Keratinocyte (primary cell): ENCODE measurements at regions not wholly inside any gene's neighbourhood (a gene's known extent, or its start where the extent isn't known, plus 50 kb on each side); places are given as distances from the start of the nearest gene placed in this dataset.

Source experiments
- DNase-seq: peaks from one replicate; pipeline ENCODE4 v3.0.0-alpha.2; 2011; ENCODE audit warnings: low read depth, missing footprints, low spot score
- FAIRE-seq: peaks from 2 replicates; lab custom pipeline; 2011; peaks lifted over from hg19 to GRCh38; lab: Jason Lieb, UNC
- H2AFZ ChIP-seq: 2 replicates; pipeline ENCODE4 v1.6.0; 2012; ENCODE audit warnings: low read length, control low read depth, inconsistent platforms; ENCODE audit not compliant: control insufficient read depth
- H3K27ac ChIP-seq: 2 replicates; pipeline ENCODE4 v1.5.1; 2011; ENCODE audit warnings: low read length; ENCODE audit not compliant: control insufficient read depth, insufficient read depth
- H3K27me3 ChIP-seq: 3 replicates; pipeline ENCODE4 v1.6.0; 2011; ENCODE audit warnings: low read length; ENCODE audit not compliant: control insufficient read depth, insufficient read depth; ENCODE audit errors: extremely low read depth
- H3K36me3 ChIP-seq, 2 experiments: 2 replicates in 1 of 2; 3 replicates in 1 of 2; pipeline ENCODE4 v1.5.1; 2011; ENCODE audit warnings: low read length in 2 of 2, mild to moderate bottlenecking in 1 of 2; ENCODE audit not compliant: control insufficient read depth in 2 of 2, insufficient read depth in 2 of 2; ENCODE audit errors: extremely low read depth in 1 of 2
- H3K4me1 ChIP-seq: 3 replicates; pipeline ENCODE4 v1.5.1; 2011; ENCODE audit warnings: low read length; ENCODE audit not compliant: control insufficient read depth, insufficient read depth; ENCODE audit errors: extremely low read depth
- H3K4me2 ChIP-seq: 3 replicates; pipeline ENCODE4 v1.6.0; 2011; ENCODE audit warnings: low read depth, low read length; ENCODE audit not compliant: control insufficient read depth, insufficient read depth; ENCODE audit errors: extremely low read depth
- H3K4me3 ChIP-seq, 3 experiments: fragments of 200-600 bp in 1 of 3; sonication (generic) in 1 of 3; 2 replicates in 2 of 3; 3 replicates in 1 of 3; pipeline ENCODE4 v1.5.1; 2011 to 2016; ENCODE audit warnings: low read length in 3 of 3, mild to moderate bottlenecking in 3 of 3, control low read depth in 2 of 3, inconsistent platforms in 1 of 3, low read depth in 1 of 3, mixed read lengths in 1 of 3, mixed run types in 1 of 3, moderate library complexity in 1 of 3; ENCODE audit not compliant: control insufficient read depth in 2 of 3, insufficient read depth in 2 of 3; ENCODE audit errors: extremely low read depth in 1 of 3
- H3K79me2 ChIP-seq: 2 replicates; pipeline ENCODE4 v1.6.0; 2012; ENCODE audit warnings: low read length; ENCODE audit not compliant: control insufficient read depth, insufficient read depth
- H3K9ac ChIP-seq: 3 replicates; pipeline ENCODE4 v1.6.0; 2011; ENCODE audit warnings: low read length; ENCODE audit not compliant: control insufficient read depth, insufficient read depth; ENCODE audit errors: extremely low read depth
- H3K9me1 ChIP-seq: 3 replicates; pipeline ENCODE4 v1.6.0; 2011; ENCODE audit warnings: low read length; ENCODE audit not compliant: control insufficient read depth, insufficient read depth; ENCODE audit errors: extremely low read depth
- H3K9me3 ChIP-seq: 2 replicates; pipeline ENCODE4 v1.5.1; 2012; ENCODE audit warnings: low read depth, low read length; ENCODE audit not compliant: control insufficient read depth
- H4K20me1 ChIP-seq: 3 replicates; pipeline ENCODE4 v1.6.0; 2011; ENCODE audit warnings: low read length; ENCODE audit not compliant: control insufficient read depth, insufficient read depth; ENCODE audit errors: extremely low read depth
- CTCF ChIP-seq, 3 experiments: IDR thresholded peaks in 1 of 3; conservative IDR thresholded peaks in 1 of 3; optimal IDR thresholded peaks in 1 of 3; 2 replicates in 2 of 3; 3 replicates in 1 of 3; pipeline versions ENCODE3 to v1.5.1; 2011; ENCODE audit warnings: low read length in 3 of 3, mild to moderate bottlenecking in 3 of 3, moderate library complexity in 2 of 3, control low read depth in 1 of 3, inconsistent platforms in 1 of 3; ENCODE audit not compliant: insufficient read depth in 2 of 3; ENCODE audit errors: extremely low read depth in 1 of 3
- EZH2 ChIP-seq: IDR thresholded peaks from one replicate; pipeline ENCODE4 v1.6.1; 2012; ENCODE audit warnings: inconsistent platforms, mild to moderate bottlenecking, low read length, moderate library complexity
- dilution Hi-C: fragments of 300-500 bp; cut with MboI; formaldehyde crosslinking; loops from one replicate; pipeline ENCODE4 v1.7.0; 2020; ENCODE audit warnings: low sequenced_read_pairs; ENCODE audit not compliant: extremely low pct_ligation_motif_present

GRCh38 chr1:244948416-244948815, 84.1 kb upstream of the HNRNPU start:
- dilution Hi-C loops = no loop called here
- Histone ChIP-seq H2AFZ (no peak overlapping the region), H3K36me3 (no peaks in the 10 kb centered on the region), H3K4me2 (no peak overlapping the region), H3K9me3 (no peaks in the 10 kb centered on the region), H3K9ac (no peak overlapping the region), H3K4me3 (no peak overlapping the region), H3K4me1 (peaks cover 5% of the 10 kb centered on the region), H3K27ac (no peak overlapping the region), H4K20me1 (no peaks in the 10 kb centered on the region), H3K27me3 (no peaks in the 10 kb centered on the region), H3K9me1 (no peaks in the 10 kb centered on the region), H3K79me2 (no peaks in the 10 kb centered on the region)
- FAIRE-seq = no peak
- no peak for DNase-seq
- TF ChIP-seq CTCF (optimal IDR thresholded peaks at IDR 0.05 in 1 of 3, IDR thresholded peaks at IDR 0.05 in 1 of 3, conservative IDR thresholded peaks at IDR 0.05 in 1 of 3; ENCODE audit: extremely low read depth in 1 of 3, insufficient read depth in 2 of 3, low read length in 3 of 3) (no peak), EZH2 (no peak)

GRCh38 chr1:244945109-244945671, 80.8 kb upstream of the HNRNPU start:
- Histone ChIP-seq H3K4me2 (no peak overlapping the region), H3K79me2 (no peaks in the 10 kb centered on the region), H3K4me3 (no peak overlapping the region), H3K36me3 (no peaks in the 10 kb centered on the region), H3K9me1 (no peaks in the 10 kb centered on the region), H2AFZ (no peak overlapping the region), H3K9me3 (no peaks in the 10 kb centered on the region), H3K27me3 (no peaks in the 10 kb centered on the region), H3K4me1 (no peaks in the 10 kb centered on the region), H4K20me1 (no peaks in the 10 kb centered on the region), H3K9ac (no peak overlapping the region), H3K27ac (no peak overlapping the region)
- DNase-seq (no peak), FAIRE-seq (no peak)
- dilution Hi-C loops = no loop called here
- TF ChIP-seq EZH2 = no peak
- TF ChIP-seq CTCF (optimal IDR thresholded peaks at IDR 0.05 in 1 of 3, IDR thresholded peaks at IDR 0.05 in 1 of 3, conservative IDR thresholded peaks at IDR 0.05 in 1 of 3; ENCODE audit: extremely low read depth in 1 of 3, insufficient read depth in 2 of 3, low read length in 3 of 3) = no peak
